ENCODE measurements at regions not wholly inside any gene's neighbourhood (a gene's known extent, or its start where the extent isn't known, plus 50 kb on each side); places are given as distances from the start of the nearest gene placed in this dataset.

DNA sequence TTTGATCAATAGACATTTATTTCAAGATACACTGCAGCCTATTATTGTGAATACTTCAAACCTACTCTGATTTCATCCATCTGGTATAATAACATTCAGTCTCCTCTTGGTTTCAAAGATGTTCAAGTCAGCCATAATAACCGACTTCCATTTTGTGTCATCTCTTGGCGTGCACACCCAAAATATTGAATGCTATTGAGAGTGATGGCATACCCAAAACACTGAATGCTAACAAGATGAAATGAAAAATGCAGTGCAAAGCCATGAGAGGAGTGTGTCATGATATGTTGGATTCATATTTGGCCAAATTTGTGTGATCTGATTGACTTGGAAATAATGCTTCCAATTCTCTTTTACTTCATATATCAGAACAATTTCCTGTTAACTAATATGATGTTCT lies 181.2 kb upstream of the PCDH17 start:
- DNase-seq: no peak

DNA sequence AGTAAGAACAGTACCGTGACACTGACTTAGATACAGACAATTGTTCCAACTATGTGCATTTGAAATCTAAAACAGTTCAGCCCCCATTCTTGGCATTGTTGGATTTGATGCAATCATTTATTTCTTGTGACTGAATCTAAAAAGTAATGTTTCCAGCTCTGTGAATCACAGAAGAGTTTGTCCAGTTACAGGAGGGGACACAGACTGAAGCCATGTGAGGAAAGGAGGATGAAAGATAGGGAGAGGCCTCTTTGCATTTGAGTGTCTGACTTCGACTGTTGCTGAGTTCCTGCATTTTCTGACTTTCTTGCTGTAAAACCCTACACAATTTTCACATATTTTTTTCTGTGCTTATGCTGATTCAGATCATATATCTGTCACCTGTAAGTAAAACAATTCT lies 179.3 kb upstream of the PCDH17 start:
- no peak for DNase-seq

DNA sequence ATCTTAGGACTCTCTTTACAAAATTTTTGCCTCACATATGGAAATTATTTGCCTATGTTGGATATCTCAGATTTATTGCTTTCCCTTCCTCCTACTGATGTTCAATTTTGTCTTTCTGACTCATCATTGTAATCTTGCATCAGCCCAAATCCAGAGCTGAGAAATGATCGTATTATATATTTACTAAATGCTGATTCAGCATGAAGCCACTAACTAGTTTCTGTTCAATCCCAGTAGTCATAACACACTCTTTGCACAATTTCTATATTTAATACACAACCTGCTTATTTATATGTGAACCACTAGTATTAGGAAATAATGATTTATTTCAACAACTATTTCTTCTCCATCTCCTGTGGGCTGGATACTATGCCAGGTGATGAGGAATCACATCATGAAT lies 161.1 kb upstream of the PCDH17 start:
- DNase-seq: no peak

DNA sequence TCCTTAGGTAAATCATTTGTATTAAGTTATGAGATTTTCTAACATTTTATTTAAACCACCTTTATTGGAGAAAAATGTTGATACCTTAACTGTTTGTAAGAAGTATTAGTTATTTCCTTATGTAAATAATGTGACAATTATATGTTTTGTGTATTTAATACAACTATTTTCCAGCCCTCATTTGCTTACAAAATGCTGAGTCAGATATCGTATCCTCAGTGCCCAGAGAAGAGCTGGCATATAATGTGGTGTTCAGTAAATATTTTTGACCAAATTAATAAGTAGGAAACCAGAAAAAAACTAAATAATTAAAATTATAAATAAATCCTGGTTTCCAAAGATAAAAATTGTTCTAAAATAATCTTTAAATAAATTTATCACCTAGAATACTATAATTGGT lies 140.2 kb upstream of the PCDH17 start:
- DNase-seq: no peak

DNA sequence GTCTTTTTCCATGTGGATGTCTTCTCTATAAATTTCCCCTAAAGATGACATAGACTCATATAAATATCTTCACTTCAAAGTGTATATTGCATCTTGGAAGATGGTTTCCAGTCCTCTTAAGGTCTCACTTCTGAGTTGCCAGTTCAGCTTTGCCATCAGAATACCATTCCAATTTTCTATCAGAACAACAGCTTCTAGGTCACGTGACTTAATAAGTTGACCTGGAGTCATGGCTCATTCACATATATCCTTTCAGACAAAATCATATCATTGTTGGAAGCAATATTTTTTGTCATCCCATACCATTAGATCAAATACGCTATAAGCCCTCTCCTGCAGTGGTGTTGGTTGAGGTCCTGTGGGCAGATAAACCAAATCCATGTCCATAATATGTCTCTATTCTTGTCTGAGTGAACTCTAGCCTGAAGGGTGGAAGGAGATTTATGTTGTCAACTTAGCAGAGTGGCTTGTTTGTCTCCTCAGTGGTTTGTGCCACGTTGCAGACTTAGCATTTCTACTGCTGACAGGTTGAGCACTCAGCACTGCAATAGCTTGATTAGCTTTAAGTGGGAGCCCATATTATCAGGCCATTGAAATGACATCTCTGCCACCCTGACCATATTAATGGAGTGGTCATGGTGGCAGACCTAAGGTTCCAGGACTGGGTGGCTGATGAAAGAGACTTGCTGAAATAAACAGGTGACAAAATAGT lies 123.6 kb upstream of the PCDH17 start:
- no peak for DNase-seq

DNA sequence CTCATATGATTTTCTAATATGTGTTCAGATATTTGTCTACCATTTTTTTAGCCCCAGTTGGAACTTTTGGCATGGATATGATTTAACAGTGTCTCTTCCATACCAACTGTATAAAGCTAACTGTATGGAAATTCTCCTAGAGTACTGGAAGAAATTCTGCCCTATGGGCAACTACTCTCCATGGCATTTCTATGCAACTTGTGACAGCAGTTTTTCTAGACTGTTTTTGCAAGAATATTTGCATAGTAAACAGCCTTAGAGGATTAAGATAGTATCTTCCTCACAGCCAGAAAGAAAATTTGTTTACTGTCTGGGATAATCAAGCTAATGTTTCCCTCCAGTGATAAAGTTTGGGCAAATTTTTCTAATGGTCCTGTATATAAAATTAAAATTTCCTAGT lies 119.9 kb upstream of the PCDH17 start:
- DNase-seq: no peak

DNA sequence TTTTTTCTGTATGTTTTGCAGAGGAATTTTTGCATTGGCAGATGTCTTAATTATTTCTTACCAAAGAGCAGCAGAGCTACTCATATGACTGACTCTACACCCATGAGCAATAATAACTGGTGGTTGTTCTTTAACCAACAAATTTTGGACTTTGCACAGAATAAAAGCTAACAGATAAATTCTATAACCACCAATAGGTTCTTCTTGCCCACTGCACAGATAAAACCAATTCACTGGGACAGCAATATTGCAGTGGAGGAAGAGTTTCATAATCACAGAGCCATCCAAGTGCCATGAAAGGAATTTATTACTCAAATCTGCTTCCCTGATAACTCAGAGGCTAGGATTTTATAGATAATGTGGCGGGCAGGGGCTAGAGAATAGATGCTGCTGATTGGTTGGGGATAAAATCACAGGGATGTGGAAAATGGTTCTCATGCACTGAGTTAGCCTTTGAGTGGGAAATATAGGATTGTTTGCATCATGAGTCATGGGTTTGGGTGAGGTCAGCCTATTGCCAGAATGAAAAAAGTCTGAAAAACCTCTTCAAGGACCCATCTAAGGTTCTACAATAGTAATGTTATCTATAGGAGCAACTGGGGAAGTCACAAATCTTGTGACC lies 104.3 kb upstream of the PCDH17 start:
- DNase-seq: no peak

DNA sequence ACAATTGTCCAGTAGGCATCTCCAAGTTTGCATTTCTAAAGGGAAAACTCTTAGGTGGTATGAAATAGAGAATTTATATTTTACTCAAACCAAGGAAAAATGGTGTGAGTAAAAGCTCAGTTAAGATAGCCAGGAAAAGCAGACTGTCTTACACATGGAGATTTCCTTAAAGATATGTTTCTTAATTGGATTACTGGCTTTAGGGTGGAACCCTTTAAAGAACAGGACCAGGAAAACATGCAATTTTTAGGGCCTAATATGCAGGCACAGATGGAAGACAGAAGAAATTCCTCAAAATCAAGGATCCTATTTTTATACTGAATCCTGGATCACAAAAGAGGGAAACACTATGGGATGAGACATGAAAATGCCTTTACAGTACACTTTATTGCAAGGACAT lies 100.3 kb upstream of the PCDH17 start:
- no peak for DNase-seq

DNA sequence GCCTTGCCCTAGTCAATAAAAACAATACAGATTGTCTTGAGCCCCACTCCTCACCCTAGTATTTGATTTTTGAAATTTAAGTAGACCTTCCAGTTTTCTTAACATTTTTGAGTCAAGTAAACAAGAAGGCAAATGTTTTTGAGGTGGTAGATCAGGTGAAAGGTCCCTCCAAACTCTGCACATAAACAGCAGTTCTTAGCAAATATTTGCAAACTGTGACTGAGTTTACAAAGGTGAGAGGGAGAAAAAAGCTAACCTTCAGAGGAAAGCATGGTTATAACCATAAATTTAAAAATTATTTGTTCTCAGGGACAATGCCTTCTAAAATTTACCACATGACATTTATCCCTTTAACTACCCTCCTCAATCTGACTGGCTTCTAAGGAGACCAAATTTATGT lies 84.6 kb upstream of the PCDH17 start:
- DNase-seq: no peak

DNA sequence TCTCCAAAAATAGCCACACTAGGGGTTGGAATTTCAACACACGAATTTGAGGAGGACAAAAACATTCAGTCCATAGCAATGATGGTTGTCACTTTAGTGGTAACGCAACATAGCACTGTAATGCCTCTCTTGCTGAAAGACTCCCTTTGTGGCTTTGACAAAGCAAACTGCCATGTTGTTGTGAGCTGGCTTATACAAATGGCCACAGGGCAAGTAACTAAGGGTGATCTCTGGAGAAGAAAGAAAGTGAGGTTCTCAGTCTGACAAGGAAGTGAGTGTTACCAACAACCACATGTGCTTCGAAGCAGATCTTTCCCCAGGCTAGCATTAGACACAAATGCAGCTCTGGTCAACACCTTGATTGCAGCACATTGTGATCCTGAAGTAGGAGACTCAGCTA lies 79.1 kb upstream of the PCDH17 start:
- DNase-seq: no peak

DNA sequence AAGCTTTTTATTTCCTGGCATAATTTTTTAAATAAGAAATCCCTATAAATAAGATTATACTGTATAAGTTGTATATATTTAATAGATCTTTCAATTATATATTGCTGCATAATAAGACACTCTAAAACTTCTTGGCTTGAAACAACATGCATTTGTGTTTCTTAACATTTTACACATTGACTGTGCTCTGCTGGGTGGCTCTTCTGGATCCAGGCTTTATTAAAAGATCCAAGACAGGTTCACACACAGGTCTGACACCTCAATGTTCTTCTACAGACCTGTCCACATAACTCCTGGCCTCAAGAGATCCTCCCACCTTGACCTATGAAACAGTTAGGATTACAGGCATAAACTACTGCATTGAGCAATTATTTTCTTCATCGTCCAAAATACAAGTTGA lies 77.6 kb upstream of the PCDH17 start:
- DNase-seq: no peak

DNA sequence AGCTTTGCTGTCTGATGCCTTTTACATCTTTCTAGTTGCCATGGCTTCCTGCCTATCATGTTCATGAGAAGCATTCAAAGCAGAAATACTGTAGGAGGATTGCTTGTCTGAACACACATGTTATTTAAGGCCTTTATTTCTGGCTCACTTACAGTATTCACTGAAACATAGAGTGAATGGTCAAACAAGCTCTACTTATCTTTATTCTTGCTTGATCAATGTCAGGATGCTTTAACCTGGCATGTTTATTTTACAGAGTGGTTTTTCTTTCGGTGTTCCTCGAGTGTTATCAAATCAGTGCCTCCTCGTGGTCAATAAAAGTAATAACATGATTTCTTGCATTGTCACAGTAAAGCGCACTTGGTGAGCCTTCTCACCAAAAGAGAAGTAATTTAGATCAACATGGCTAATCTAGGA lies 73.5 kb upstream of the PCDH17 start:
- no peak for DNase-seq

DNA sequence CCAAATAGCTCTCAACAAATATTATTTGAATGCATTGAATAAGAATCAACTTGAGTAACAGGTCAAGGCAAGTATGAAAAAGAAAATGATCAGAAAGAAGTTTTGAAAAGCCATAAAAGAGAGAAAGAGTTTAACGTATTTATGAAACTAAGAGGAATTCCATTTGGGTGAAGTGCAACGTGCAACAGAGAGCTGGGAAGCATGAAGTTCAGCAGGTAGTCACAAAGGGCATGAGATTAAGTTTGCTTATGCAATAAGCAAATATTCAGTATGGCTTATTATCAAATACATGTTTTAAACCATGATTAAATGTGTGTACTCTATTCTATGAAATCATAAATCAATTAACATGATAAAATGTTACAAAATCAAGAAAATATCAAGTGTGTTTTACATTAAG lies 62.7 kb upstream of the PCDH17 start:
- DNase-seq: no peak

DNA sequence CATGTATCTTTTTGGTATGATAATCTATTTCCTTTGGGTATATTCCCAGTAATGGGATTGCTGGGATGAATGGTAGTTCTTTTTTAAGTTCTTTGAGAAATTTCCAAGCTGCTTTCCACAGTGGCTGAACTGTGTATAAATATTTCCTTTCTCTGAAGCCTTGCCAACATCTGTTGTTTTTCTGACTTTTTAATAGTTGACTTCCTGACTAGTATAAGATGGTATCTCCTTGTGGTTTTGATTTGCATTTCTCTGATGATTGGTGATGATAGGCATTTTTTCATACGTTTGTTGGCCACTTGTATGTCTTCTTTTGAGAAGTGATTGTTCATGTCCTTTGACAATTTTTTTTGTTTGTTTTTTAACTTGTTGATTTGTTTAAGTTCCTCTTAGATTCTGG lies 61.6 kb upstream of the PCDH17 start:
- no peak for DNase-seq
